Nephron (organoid): ENCODE measurements at regions not wholly inside any gene's neighbourhood (a gene's known extent, or its start where the extent isn't known, plus 50 kb on each side); places are given as distances from the start of the nearest gene placed in this dataset.
"Not testable (repeated sequence)": the region's sequence is repeated elsewhere in the genome, so short reads cannot be mapped to it uniquely, and the experiment has no call there.

Source experiments
- H3K27ac Mint-ChIP-seq, 3 experiments: 2 replicates each; pipeline ENCODE4 v1.8.0; 2020; ENCODE audit warnings: mixed read lengths in 3 of 3, mild to moderate bottlenecking in 2 of 3, moderate library complexity in 1 of 3
- H3K27me3 Mint-ChIP-seq: 2 replicates; pipeline ENCODE4 v1.8.0; 2021; ENCODE audit warnings: low read depth, mild to moderate bottlenecking, moderate library complexity, mixed read lengths
- H3K36me3 Mint-ChIP-seq: 2 replicates; pipeline ENCODE4 v1.8.0; 2020; ENCODE audit warnings: low read depth, mixed read lengths
- H3K4me1 Mint-ChIP-seq: 2 replicates; pipeline ENCODE4 v1.8.0; 2020; ENCODE audit warnings: mixed read lengths
- H3K4me3 Mint-ChIP-seq, 3 experiments: 2 replicates each; pipeline ENCODE4 v1.8.0; 2020; ENCODE audit warnings: mild to moderate bottlenecking in 3 of 3, mixed read lengths in 3 of 3, moderate library complexity in 2 of 3
- H3K9me3 Mint-ChIP-seq: 2 replicates; pipeline ENCODE4 v1.8.0; 2020; ENCODE audit warnings: mixed read lengths
- TF ChIP-seq, protein P1 (sequence below), 3 experiments: fragments of 200-600 bp; sonication (generic); IDR thresholded peaks; one replicate each; pipeline ENCODE4 v1.5.0; 2021; ENCODE audit warnings: antibody characterized with exemption in 3 of 3; ENCODE audit not compliant: unreplicated experiment in 3 of 3

GRCh38 chr2:83795777-83796176, 663.3 kb downstream of the SUCLG1 start:
- Mint-ChIP-seq H3K4me3 (no peak overlapping the region), H3K4me1 (no peaks in the 10 kb centered on the region), H3K36me3 (no peaks in the 10 kb centered on the region), H3K9me3 (no peaks in the 10 kb centered on the region), H3K27ac (no peak overlapping the region), H3K27me3 (peaks cover 3% of the 10 kb centered on the region)
- TF ChIP-seq, protein P1, sequence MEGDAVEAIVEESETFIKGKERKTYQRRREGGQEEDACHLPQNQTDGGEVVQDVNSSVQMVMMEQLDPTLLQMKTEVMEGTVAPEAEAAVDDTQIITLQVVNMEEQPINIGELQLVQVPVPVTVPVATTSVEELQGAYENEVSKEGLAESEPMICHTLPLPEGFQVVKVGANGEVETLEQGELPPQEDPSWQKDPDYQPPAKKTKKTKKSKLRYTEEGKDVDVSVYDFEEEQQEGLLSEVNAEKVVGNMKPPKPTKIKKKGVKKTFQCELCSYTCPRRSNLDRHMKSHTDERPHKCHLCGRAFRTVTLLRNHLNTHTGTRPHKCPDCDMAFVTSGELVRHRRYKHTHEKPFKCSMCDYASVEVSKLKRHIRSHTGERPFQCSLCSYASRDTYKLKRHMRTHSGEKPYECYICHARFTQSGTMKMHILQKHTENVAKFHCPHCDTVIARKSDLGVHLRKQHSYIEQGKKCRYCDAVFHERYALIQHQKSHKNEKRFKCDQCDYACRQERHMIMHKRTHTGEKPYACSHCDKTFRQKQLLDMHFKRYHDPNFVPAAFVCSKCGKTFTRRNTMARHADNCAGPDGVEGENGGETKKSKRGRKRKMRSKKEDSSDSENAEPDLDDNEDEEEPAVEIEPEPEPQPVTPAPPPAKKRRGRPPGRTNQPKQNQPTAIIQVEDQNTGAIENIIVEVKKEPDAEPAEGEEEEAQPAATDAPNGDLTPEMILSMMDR (IDR thresholded peaks at IDR 0.05; ENCODE audit: unreplicated experiment in 3 of 3): no peak

DNA sequence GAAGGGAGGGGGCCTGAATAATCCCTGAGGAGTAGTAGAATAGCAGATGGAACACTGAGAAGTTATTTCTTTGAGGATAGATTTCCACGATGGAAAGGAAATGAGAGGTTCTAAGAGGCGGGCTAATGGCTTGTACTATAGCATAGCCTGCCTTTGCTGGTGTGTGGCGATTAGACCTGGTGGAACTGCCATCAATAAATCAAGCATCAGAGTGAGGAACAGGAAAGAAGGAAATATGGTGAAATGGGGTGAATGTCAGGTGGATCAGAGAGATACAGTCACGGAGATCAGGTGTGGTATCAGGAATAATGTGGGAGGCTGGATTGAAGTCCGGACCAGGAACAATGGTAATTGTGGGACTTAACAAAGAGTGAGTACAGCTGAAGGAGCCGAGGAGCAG, 668.6 kb downstream of the SUCLG1 start:
- H3K4me1 Mint-ChIP-seq, H3K27ac Mint-ChIP-seq, H3K9me3 Mint-ChIP-seq, H3K4me3 Mint-ChIP-seq, H3K36me3 Mint-ChIP-seq, H3K27me3 Mint-ChIP-seq: not testable (repeated sequence)

- not testable (repeated sequence) for H3K27me3 Mint-ChIP-seq, H3K9me3 Mint-ChIP-seq, H3K36me3 Mint-ChIP-seq, H3K4me3 Mint-ChIP-seq, H3K27ac Mint-ChIP-seq, H3K4me1 Mint-ChIP-seq
Measured at GRCh38 chr2:83789674-83790073, 669.4 kb downstream of the SUCLG1 start.

DNA sequence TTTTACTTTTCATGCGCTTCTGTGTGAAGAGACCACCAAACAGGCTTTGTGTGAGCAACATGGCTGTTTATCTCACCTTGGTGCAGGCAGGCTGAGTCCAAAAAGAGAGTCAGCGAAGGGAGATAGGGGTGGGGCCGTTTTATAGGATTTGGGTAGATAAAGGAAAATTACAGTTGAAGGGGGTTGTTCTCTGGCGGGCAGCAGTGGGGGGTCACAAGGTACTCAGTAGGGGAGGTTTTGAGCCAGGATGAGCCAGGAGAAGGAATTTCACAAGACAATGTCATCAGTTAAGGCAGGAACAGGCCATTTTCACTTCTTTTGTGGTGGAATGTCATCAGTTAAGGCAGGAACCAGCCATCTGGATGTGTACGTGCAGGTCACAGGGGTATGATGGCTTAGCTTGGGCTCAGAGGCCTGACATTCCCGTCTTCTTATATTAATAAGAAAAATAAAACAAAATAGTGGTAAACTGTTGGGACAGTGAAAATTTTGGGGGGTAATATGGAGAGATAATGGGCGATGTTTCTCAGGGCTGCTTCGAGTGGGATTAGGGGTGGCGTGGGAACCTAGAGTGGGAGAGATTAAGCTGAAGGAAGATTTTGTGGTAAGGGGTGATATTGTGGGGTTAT, 670.0 kb downstream of the SUCLG1 start:
- H3K4me3 Mint-ChIP-seq, H3K27ac Mint-ChIP-seq, H3K36me3 Mint-ChIP-seq, H3K9me3 Mint-ChIP-seq, H3K27me3 Mint-ChIP-seq, H3K4me1 Mint-ChIP-seq: not testable (repeated sequence)

DNA sequence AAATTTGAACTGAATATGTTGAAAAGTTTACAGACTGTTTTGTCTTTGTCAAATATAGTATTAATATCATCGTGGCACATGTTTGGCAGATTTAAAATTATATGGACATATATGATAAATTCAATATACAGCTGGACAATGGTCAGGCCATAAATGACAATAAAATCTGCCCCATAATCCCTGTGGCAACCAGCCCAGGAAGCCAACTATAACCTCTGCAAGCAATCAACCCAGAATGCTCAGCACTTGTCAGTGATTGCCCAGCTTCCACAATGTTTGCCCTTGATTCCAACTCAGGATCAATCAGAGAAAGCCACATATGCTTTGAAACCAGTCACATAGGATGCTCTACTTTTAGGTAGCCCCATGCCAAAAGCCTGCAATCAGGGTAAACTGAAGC, 671.9 kb downstream of the SUCLG1 start:
- TF ChIP-seq, protein P1 (IDR thresholded peaks at IDR 0.05; ENCODE audit: unreplicated experiment in 3 of 3): no peak
- H3K27me3 Mint-ChIP-seq: no peaks in the 10 kb centered on the region
- H3K27ac Mint-ChIP-seq: no peak overlapping the region
- H3K36me3 Mint-ChIP-seq: no peaks in the 10 kb centered on the region
- H3K4me3 Mint-ChIP-seq: no peak overlapping the region
- H3K4me1 Mint-ChIP-seq: no peaks in the 10 kb centered on the region
- no peaks in the 10 kb centered on the region for H3K9me3 Mint-ChIP-seq

GRCh38 chr2:83786140-83786539, 672.9 kb downstream of the SUCLG1 start:
- H3K9me3 Mint-ChIP-seq: peaks cover 4% of the 10 kb centered on the region
- no peak overlapping the region for H3K4me3 Mint-ChIP-seq
- H3K4me1 Mint-ChIP-seq: no peaks in the 10 kb centered on the region
- H3K27me3 Mint-ChIP-seq: no peaks in the 10 kb centered on the region
- H3K36me3 Mint-ChIP-seq: no peaks in the 10 kb centered on the region
- H3K27ac Mint-ChIP-seq: no peak overlapping the region
- TF ChIP-seq, protein P1 (IDR thresholded peaks at IDR 0.05; ENCODE audit: unreplicated experiment in 3 of 3): no peak

DNA sequence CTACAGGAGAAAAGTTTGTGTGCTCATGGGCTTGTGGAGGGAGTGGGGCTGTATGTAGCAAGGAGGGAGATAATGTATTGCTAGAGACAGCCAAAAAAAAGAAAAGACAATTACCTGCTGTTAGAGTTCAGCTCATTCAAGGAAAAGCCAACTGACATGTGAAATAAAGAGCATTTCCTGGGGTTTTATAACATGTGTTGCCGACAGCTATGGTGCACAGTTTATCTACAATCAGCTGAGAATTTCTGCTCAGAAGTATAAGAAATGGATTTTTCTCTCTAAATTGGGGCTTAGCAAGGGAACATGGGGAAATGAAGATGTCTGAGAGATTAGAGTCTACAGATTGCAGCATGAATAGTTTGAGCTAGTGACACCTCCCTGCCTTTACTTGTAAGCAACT, 674.1 kb downstream of the SUCLG1 start:
- H3K4me3 Mint-ChIP-seq: no peak overlapping the region
- no peaks in the 10 kb centered on the region for H3K4me1 Mint-ChIP-seq
- TF ChIP-seq, protein P1 (IDR thresholded peaks at IDR 0.05; ENCODE audit: unreplicated experiment in 3 of 3): no peak
- peaks cover 4% of the 10 kb centered on the region for H3K9me3 Mint-ChIP-seq
- H3K27me3 Mint-ChIP-seq: no peaks in the 10 kb centered on the region
- H3K36me3 Mint-ChIP-seq: no peaks in the 10 kb centered on the region
- H3K27ac Mint-ChIP-seq: no peak overlapping the region
